ENCODE measurements at regions not wholly inside any gene's neighbourhood (a gene's known extent, or its start where the extent isn't known, plus 50 kb on each side); places are given as distances from the start of the nearest gene placed in this dataset.
A peak's percentile ranks its signal among the peaks of the same experiment; 100 is the strongest.

DNA sequence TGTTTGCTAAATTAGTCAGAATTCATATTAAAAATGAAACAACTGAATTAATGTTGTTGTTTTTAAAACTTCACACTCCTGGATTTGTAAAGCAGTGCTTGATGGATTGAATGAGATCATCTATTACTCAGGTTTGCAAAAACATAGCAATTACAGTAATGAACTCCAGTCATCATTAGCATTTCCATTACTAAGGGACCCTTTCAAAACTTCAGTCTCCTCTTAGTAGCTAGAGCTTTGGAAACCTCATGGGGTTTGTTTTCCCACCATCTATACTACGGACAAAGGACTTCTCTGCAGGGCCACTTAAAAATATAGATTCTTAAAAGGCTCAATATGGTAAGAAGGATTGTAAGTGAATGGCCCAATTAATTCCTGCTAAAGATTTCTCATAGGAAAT is 174.5 kb upstream of the PRNP start:
- no peak for DNase-seq

DNA sequence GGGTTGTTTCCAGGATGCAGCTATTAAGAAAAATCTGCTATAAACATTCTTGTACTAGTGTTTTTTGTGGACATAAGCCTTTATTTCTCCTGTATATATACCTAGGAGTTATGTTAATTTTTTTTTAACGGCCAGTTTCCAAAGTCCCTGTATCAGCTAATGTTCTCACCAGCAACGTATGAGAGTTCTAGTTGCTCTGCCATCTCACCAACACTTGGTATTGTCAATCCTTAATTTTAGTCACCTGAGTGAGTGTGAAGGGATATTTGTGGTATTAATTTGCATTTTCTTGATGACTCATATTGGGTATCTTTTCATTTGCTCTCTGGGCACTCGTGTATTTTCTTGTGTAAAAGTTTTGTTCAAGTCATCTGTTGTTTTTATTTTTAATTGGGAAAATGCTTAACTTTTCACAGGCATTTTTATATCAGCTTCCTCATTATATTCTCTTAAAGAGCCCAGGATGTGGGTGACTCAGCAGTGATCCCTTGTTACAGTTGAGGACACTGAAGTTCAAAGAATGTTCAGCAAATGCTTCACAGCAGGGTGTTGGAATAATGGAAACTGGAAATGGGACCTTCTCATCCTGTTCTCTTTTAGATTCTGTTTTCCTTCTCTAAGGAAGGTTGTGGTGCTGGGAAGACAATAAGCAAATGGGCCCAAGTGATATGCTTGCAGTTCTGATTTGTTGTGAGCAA is 176.3 kb upstream of the PRNP start:
- DNase-seq: no peak

DNA sequence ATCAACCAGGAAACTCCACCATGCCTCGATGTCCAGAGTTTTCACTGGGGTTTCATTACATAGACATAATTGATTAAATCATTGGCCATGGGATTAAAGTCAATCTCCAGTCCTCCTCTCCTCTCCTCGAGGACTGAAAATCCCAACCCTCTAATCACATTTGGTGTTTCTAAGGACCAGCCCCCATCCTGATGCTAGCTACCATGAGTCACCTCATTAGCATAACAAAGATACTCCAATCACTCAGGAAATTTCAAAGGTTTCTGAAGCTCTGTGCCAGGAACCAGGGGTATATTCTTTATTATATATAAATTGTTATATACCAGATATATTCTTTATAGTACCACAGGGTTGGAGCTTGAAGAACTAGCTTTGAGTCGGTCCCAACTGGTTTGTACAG is 177.5 kb upstream of the PRNP start:
- no peak for DNase-seq

- DNase-seq: peak in 2 of 3 experiments; percentile 45 to 76
Observed at GRCh38 chr20:4507288-4507719, 179.0 kb upstream of the PRNP start.

DNA sequence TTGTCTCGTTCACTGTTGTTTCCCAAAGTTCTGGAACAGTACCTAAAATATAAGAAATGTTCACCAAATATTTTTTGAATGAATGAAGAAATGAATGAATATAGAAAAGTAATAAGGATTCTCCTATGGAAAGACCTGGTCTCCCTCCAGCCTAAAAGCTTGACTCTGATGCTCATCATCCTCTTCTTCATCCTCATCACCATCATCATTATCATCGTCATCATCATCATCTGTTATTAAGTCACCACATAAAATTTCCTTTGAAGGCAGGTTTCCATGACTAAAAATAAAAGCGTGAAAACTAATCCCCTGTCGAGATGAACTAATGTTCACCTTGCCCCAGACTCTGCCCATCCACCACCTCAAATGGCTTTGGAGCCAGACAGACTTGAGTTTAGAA is 181.4 kb upstream of the PRNP start:
- no peak for DNase-seq

DNA sequence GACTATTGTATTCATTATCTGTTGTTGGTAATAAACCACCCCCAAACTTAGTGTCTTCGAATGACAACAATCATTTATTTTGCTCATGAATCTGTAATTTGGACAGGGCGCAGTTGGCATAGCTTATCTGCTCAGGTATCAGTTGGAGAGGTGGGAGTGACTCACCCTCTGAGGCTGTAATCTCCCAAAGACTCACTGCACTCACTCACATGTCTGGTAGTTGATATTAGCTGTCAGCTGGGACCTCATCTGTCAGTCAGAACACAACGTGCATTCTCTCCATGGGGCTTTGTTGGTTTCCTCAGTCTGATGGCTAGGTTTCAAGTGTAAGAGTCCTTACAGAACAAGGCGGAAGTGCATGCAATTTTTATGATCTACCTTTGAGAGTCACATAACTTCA is 183.5 kb upstream of the PRNP start:
- DNase-seq: no peak

DNA sequence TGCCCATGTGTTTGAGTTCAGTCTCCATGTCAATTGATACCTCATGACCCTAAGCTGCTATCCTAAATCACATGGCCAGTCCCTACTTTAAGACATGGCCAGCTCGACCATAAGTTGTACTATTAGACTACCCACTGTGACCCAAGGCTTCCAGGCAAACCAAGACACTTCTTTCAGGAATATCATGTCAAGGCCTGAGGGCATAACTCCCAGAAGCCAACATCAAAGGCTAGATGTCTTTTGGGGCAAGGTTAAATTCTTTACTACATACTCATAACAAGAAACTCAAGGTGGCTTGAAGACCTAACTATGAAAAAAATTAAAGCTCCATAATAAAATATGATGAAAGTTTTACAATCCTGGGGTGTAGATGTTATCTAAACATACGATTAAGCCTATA is 192.9 kb upstream of the PRNP start:
- no peak for DNase-seq

- no peak for DNase-seq
Observed at GRCh38 chr20:4491643-4492042, 194.6 kb upstream of the PRNP start.

DNA sequence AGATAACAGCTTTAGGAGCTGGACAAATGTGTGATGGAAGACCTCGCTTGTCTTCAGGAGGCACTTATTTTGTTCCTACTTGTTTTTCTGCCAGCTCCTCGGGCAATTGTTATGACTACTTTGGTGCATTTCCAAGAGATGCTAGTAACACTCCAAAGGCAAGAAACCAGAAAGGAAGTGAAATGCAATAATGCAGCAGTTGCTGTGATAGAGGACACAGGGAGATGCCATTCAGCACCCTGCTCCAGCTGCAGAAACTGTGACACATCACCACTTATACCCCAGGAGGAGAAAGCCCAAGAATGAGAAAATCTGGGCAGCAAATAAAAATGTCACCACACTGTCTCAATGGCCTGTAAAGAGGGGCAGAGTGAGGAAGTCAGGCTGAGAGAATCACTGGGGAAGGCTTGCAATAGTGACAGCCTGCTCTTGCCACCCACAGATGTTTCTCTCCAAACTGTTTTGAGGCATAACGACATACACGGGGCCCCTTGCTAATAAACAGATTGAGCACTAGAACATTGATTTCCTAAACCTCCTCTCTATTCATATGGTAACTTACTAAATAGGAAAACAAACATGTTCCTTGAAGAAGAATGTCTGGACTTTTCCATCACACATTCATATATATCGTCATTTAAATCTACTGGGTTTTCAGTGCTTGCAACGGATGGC is 195.5 kb upstream of the PRNP start:
- no peak for DNase-seq

DNA sequence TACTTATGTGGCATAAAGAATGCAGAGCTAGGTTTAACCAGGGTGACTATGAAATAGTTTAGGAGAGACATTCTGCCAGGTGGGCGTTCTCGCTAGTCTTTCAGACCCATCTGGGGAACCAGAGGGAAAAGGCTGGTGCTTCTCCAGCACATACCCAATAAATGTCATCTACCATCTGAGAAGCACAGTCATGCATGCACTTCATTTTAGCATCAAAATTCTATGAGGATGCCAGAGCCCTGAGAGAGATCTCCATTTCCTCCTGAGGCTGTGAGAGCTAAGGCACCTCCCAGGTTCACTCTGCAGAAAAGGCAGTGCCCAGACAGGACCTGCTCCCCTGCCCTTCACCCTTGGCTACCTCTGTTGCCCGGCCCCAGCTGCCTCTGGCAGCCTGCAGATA is 196.2 kb upstream of the PRNP start:
- DNase-seq: no peak

DNA sequence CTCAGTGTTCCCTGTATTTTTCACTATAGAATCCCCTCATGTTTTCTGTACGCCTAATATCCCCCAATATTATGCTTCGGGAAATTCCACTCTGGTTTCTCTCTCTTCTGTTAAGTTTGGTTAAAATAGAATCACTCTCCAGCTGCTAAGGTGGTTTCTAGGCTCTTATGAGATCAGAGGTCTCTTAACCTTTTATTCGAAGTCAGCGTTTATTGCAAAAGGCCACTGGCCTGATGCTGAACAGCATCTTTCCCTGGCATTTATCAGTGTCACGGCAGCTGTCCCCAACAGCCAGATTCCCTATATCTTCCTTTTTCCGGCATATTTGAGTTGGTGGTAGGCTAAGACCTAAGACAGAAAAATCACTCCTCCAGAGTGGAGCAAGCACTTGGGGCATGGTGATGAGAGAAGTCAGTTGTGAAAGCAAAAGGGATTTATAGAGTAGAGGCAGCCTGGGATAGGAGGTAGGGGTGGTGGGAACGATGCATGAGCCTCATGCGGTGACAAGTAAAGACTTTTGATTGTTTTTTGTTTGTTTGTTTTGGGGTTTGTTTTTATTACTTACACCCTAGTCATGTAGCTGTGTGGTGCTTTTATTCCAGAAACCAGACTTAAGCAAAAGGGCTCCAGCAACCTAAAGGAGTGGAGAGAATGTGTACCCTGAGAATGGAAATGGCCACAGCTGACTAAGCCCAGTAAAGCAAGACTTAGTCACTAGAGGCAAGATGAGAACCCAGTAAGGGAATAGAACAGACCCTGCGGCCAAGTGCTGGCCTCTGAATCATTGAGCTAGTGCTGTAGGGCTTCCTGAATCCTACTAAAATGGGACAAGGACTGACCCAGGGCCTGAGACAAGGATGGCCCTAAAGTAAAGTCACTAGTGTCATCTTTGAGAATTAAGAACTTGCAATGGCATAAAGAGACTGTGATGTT is 197.6 kb upstream of the PRNP start:
- DNase-seq: no peak

- peak in 2 of 3 experiments; percentile 70 to 86 for DNase-seq
Observed at GRCh38 chr20:4484379-4484997, 201.8 kb upstream of the PRNP start.

DNA sequence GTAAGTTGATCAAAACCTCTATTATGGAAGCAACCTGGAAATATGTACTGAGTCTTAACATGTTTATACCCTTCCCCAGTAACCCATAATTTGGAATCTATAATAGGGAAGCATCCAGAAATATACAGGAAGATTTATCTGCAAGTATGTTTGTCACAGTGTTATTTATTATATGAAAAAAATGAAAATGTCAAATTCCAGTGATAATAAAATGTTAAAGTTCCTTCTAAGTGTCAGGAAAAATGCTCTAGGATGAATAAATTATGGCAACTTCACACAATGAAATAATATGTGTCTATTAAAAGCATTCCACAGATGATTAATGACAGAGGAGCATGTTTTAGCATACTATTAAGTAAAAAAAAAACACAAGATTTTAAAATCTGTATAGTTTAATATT is 202.3 kb upstream of the PRNP start:
- DNase-seq: peak in 1 of 3 experiments; percentile 53

DNA sequence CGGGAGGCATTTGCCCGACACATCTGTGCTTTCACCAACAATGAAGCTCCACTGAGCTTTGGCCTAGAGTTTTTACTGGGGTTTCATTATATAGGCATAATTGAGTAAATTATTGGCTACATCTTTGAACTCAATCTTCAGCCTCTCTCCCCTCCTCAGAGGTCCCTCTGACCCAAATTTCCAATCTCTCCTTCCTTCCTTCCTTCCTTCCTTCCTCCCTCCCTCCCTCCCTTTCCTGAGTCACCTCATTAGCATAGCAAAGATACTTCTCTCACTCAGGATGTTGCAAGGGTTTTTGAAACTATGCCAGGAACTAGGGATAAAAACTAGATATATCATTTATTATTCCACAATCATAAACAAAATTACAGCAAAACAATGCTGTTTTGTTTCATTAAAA is 202.8 kb upstream of the PRNP start:
- no peak for DNase-seq

GRCh38 chr20:4480104-4480503 is 206.2 kb upstream of the PRNP start:
- DNase-seq: no peak

DNA sequence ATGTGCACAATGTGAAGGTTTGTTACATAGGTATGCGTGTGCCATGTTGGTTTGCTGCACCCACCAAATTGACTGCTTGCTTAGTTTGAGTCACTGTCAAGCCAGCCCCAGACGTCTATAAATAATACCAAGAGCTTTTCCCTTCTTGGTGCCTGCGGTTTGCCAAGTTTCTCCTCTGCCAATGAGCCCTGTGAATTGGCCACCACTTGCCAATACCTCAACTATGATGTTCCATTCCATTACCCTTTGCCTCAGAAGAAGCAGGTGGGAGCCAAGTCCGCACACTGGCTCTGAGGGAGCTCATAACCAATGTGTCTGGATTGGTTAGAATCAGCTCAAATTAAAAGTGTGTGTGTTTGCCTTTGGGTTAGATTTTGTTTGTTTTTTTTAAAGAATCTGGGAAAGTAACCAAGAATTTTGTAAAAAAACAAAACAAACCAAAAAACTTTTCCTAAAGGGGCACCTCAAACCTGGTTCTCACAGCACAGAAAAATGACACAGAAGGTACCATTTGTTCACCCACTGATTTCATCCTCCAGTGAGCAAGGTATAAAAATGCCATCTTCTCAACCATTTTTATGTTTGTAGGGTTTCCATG is 209.3 kb upstream of the PRNP start:
- DNase-seq: no peak

DNA sequence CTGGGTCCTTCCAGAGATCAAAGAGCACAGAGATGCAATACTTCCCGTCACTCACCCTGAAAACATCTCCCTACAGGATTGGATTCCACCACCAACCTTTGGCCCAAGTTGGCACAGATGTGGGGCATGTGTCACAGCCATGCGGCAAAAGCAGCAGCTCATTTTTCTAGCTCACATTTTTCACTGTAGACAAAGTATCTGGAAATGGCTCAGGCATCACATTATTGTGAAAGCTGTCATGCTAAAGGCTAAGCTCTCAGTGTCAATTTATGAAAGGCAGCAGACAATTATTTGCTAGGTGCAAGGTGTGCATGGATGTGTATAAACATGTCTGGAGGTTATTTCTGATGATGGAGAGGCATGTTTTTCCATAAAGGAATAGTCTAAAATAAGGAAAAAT is 213.3 kb upstream of the PRNP start:
- DNase-seq: no peak

GRCh38 chr20:4471221-4471620 is 215.0 kb upstream of the PRNP start:
- no peak for DNase-seq

DNA sequence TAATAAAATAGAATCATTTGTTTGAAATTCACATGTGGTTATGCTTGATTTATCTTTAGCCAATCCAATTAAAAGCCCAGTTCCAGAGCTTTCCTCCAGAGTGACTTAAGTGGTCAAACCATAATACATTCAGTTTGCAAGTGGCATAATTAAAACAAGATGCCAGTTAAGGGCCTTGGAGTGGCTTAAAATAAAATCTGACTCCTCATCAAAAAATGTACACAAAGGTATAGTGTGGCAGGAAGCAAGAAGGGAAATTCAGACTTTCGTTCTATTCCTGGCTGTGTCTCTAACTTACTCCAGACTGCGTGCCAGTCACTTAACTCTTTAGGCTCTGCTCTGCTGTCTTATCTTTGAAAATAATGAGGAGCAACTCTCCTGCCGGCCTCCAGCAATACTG is 215.9 kb upstream of the PRNP start:
- peak in 2 of 3 experiments; percentile 60 to 92 for DNase-seq

GRCh38 chr20:4469910-4470309 is 216.3 kb upstream of the PRNP start:
- no peak for DNase-seq

GRCh38 chr20:4468114-4468513 is 218.1 kb upstream of the PRNP start:
- DNase-seq: no peak

- DNase-seq: peak; percentile 34 to 92 (median 74)
Observed at GRCh38 chr20:4465855-4466545, 216.9 kb upstream of the ADRA1D start.
